MM.1S (cell line): ENCODE measurements at regions not wholly inside any gene's neighbourhood (a gene's known extent, or its start where the extent isn't known, plus 50 kb on each side); places are given as distances from the start of the nearest gene placed in this dataset.

Experiments used
- CTCF ChIP-seq: fragments of 300-600 bp; sonication (generic); IDR thresholded peaks from 2 replicates; pipeline ENCODE4 v1.5.1; 2016; ENCODE audit warnings: antibody characterized with exemption, low read length, mixed read lengths
- EZH2 ChIP-seq: fragments of 300-600 bp; sonication (generic); optimal IDR thresholded peaks from 2 replicates; pipeline ENCODE3; 2017; ENCODE audit warnings: low read depth, mild to moderate bottlenecking, antibody characterized with exemption, low read length, mixed read lengths
- EZH2phosphoT487 ChIP-seq: fragments of 300-600 bp; sonication (generic); IDR thresholded peaks from 2 replicates; pipeline ENCODE4 v1.6.1; 2018; ENCODE audit warnings: antibody characterized with exemption, low read length

GRCh38 chr2:116450990-116451389 is 1363.5 kb upstream of the DDX18 start:
- TF ChIP-seq CTCF = no peak
- no peak for TF ChIP-seq EZH2
- no peak for TF ChIP-seq EZH2phosphoT487
